ENCODE measurements at regions not wholly inside any gene's neighbourhood (a gene's known extent, or its start where the extent isn't known, plus 50 kb on each side); places are given as distances from the start of the nearest gene placed in this dataset.

GRCh38 chr6:10278746-10279145 is 136.1 kb downstream of the TFAP2A start:
- Mint-ChIP-seq H3K27me3 (ENCODE audit: unreplicated experiment) (no peaks in the 10 kb centered on the region), H3K27ac (ENCODE audit: unreplicated experiment) (no peak overlapping the region), H3K4me3 (ENCODE audit: low read depth, unreplicated experiment) (no peak overlapping the region), H3K4me1 (ENCODE audit: low read depth, unreplicated experiment) (no peaks in the 10 kb centered on the region), H3K9me3 (ENCODE audit: low read depth, unreplicated experiment) (peaks cover 2% of the 10 kb centered on the region), H3K36me3 (ENCODE audit: insufficient read depth, unreplicated experiment) (no peaks in the 10 kb centered on the region)
- intact Hi-C loops (cut with micrococcal nuclease; ENCODE audit: unreplicated experiment), result no loop called here
- DNase-seq, result no peak
- no TSS peak for BruUV-seq (replicated peaks)
- CTCF ChIA-PET, result no interaction called here
- TF ChIP-seq CTCF (IDR thresholded peaks at IDR 0.05; ENCODE audit: unreplicated experiment), result no peak

GRCh38 chr6:10276660-10277287 is 138.1 kb downstream of the TFAP2A start:
- CTCF ChIA-PET, result no interaction called here
- H3K27me3 Mint-ChIP-seq (ENCODE audit: unreplicated experiment), result no peaks in the 10 kb centered on the region
- peaks cover 2% of the 10 kb centered on the region for H3K9me3 Mint-ChIP-seq (ENCODE audit: low read depth, unreplicated experiment)
- TF ChIP-seq CTCF (IDR thresholded peaks at IDR 0.05; ENCODE audit: unreplicated experiment), result no peak
- intact Hi-C loops (cut with micrococcal nuclease; ENCODE audit: unreplicated experiment), result no loop called here
- no peak overlapping the region for H3K27ac Mint-ChIP-seq (ENCODE audit: unreplicated experiment)
- H3K36me3 Mint-ChIP-seq (ENCODE audit: insufficient read depth, unreplicated experiment), result no peaks in the 10 kb centered on the region
- no peak overlapping the region for H3K4me3 Mint-ChIP-seq (ENCODE audit: low read depth, unreplicated experiment)
- no peak for DNase-seq
- H3K4me1 Mint-ChIP-seq (ENCODE audit: low read depth, unreplicated experiment), result no peaks in the 10 kb centered on the region
- BruUV-seq (replicated peaks), result no TSS peak

- no peaks in the 10 kb centered on the region for H3K4me1 Mint-ChIP-seq (ENCODE audit: low read depth, unreplicated experiment)
- DNase-seq, result no peak
- TF ChIP-seq CTCF (IDR thresholded peaks at IDR 0.05; ENCODE audit: unreplicated experiment), result no peak
- BruUV-seq (replicated peaks), result no TSS peak
- H3K27ac Mint-ChIP-seq (ENCODE audit: unreplicated experiment), result no peak overlapping the region
- H3K36me3 Mint-ChIP-seq (ENCODE audit: insufficient read depth, unreplicated experiment), result no peaks in the 10 kb centered on the region
- intact Hi-C loops (cut with micrococcal nuclease; ENCODE audit: unreplicated experiment), result no loop called here
- H3K4me3 Mint-ChIP-seq (ENCODE audit: low read depth, unreplicated experiment), result no peak overlapping the region
- CTCF ChIA-PET, result no interaction called here
- H3K27me3 Mint-ChIP-seq (ENCODE audit: unreplicated experiment), result no peaks in the 10 kb centered on the region
- peaks cover 2% of the 10 kb centered on the region for H3K9me3 Mint-ChIP-seq (ENCODE audit: low read depth, unreplicated experiment)
Observed at GRCh38 chr6:10276106-10276505, 138.8 kb downstream of the TFAP2A start.

- no peak for DNase-seq
- no peaks in the 10 kb centered on the region for H3K9me3 Mint-ChIP-seq (ENCODE audit: low read depth, unreplicated experiment)
- CTCF ChIA-PET, result no interaction called here
- intact Hi-C loops (cut with micrococcal nuclease; ENCODE audit: unreplicated experiment), result no loop called here
- BruUV-seq (replicated peaks), result no TSS peak
- no peak for TF ChIP-seq CTCF (IDR thresholded peaks at IDR 0.05; ENCODE audit: unreplicated experiment)
- no peaks in the 10 kb centered on the region for H3K36me3 Mint-ChIP-seq (ENCODE audit: insufficient read depth, unreplicated experiment)
- H3K4me3 Mint-ChIP-seq (ENCODE audit: low read depth, unreplicated experiment), result no peak overlapping the region
- no peak overlapping the region for H3K27ac Mint-ChIP-seq (ENCODE audit: unreplicated experiment)
- H3K27me3 Mint-ChIP-seq (ENCODE audit: unreplicated experiment), result no peaks in the 10 kb centered on the region
- H3K4me1 Mint-ChIP-seq (ENCODE audit: low read depth, unreplicated experiment), result no peaks in the 10 kb centered on the region
Observed at GRCh38 chr6:10272591-10272990, 142.3 kb downstream of the TFAP2A start.
